ENCODE measurements at regions not wholly inside any gene's neighbourhood (a gene's known extent, or its start where the extent isn't known, plus 50 kb on each side); places are given as distances from the start of the nearest gene placed in this dataset.

GRCh38 chr9:107079589-107079988 is 203.5 kb upstream of the RAD23B start:
- TF ChIP-seq EZH2 (IDR thresholded peaks at IDR 0.05; ENCODE audit: insufficient read depth, poor library complexity, severe bottlenecking) (no peak), EZH2phosphoT487 (IDR thresholded peaks at IDR 0.05; ENCODE audit: insufficient read depth, low read depth) (no peak)

Data from GM23248 (cell line).